ENCODE measurements at regions not wholly inside any gene's neighbourhood (a gene's known extent, or its start where the extent isn't known, plus 50 kb on each side); places are given as distances from the start of the nearest gene placed in this dataset.

- TF ChIP-seq, protein P1, sequence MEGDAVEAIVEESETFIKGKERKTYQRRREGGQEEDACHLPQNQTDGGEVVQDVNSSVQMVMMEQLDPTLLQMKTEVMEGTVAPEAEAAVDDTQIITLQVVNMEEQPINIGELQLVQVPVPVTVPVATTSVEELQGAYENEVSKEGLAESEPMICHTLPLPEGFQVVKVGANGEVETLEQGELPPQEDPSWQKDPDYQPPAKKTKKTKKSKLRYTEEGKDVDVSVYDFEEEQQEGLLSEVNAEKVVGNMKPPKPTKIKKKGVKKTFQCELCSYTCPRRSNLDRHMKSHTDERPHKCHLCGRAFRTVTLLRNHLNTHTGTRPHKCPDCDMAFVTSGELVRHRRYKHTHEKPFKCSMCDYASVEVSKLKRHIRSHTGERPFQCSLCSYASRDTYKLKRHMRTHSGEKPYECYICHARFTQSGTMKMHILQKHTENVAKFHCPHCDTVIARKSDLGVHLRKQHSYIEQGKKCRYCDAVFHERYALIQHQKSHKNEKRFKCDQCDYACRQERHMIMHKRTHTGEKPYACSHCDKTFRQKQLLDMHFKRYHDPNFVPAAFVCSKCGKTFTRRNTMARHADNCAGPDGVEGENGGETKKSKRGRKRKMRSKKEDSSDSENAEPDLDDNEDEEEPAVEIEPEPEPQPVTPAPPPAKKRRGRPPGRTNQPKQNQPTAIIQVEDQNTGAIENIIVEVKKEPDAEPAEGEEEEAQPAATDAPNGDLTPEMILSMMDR (IDR thresholded peaks at IDR 0.05; ENCODE audit: poor library complexity) = no peak
- TF ChIP-seq EZH2phosphoT487 (IDR thresholded peaks at IDR 0.05; ENCODE audit: low read depth, severe bottlenecking, unreplicated experiment) = no peak
- TF ChIP-seq EZH2 (IDR thresholded peaks at IDR 0.05; ENCODE audit: borderline replicate concordance) = no peak
Measured at GRCh38 chr12:70982991-70983390, 62.5 kb upstream of the PTPRR start.
